Epithelial cell of prostate (primary cell): ENCODE measurements at regions not wholly inside any gene's neighbourhood (a gene's known extent, or its start where the extent isn't known, plus 50 kb on each side); places are given as distances from the start of the nearest gene placed in this dataset.

Experiments
- DNase-seq: peaks from one replicate; pipeline ENCODE4 v3.0.0-alpha.2; 2011; ENCODE audit warnings: low read depth, low spot score
- H3K27ac ChIP-seq: fragments of 450-650 bp; 2 replicates; pipeline ENCODE4 v1.5.1; 2017; ENCODE audit warnings: mild to moderate bottlenecking

DNA sequence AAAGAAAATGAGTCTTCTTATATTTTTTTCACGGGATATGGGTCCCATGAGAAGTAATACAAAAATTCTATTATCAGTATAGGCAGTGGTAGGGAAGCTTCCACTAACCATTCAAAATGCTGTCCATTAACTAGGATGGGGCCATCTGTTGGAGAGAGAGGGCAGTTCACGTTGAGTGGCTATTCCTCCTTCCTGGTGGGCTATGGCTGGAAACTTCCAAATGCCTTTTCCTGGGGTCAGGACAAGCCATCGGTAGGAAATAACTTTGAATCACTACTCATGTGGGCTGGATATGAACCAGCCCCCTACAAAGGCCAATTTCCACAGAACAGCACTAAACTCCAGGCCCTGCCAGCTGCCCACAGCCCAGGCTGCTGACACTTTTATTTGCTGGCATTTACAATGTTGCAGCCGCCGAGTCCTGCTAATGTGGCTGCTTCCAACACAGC lies 156.1 kb upstream of the HNRNPA3 start:
- DNase-seq = no peak
- no peak overlapping the region for H3K27ac ChIP-seq

DNA sequence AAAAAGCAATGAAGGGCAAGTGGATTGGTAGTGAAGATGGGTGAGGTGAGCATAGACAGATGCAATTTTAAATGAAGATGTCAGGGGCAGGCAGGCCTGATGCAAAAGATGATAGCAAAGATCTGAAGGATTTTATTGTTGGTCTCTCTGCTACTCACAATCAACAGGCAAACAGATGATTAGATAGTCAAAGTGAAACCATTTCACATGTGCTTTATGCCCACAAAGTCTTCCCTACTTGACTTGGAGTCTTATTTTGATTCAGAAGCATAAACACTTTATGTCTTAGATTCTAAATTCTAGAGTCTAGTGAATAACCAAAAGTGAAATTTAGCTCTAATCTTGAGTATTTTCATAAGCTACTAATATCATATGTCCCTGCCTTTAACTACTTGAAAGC lies 153.8 kb upstream of the HNRNPA3 start:
- no peak overlapping the region for H3K27ac ChIP-seq
- no peak for DNase-seq

DNA sequence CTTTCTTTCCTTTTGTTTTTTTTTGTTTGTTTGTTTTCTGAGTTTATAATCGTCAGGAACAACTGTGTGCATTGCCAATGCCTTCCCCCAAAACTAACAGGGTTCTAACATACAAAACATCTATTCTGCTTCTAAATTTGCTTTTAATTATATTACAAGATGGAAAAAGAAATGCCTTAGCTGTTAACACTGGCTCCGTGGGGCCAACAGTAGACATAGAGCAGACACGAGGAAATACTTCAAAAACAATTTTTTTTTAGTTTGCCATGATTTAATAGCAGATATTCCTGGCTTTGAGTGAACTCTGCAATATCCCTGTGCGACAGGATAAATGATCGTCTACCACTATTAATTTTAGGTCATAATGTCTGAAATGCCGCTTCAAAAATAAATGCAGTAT lies 153.3 kb upstream of the HNRNPA3 start:
- DNase-seq = no peak
- no peak overlapping the region for H3K27ac ChIP-seq

DNA sequence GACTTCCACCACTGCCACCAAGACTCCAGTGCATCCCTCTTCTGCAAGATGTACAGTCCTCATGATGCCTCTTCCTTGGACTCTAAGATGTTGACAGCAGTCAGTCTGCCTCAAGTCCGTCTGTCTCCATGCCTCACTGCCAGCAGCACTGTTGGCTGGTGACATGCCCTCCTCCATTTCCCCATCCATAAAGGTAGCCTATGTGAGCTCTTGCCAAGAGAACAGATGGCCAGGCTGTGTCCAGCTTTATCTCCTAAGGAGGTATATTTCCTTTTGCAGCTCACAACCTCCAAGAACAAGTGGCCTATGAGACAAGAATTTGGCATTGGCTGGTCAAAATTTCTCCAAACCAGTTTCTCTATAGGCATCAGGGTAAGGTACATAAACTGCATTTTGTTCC lies 149.3 kb upstream of the HNRNPA3 start:
- no peak overlapping the region for H3K27ac ChIP-seq
- no peak for DNase-seq

DNA sequence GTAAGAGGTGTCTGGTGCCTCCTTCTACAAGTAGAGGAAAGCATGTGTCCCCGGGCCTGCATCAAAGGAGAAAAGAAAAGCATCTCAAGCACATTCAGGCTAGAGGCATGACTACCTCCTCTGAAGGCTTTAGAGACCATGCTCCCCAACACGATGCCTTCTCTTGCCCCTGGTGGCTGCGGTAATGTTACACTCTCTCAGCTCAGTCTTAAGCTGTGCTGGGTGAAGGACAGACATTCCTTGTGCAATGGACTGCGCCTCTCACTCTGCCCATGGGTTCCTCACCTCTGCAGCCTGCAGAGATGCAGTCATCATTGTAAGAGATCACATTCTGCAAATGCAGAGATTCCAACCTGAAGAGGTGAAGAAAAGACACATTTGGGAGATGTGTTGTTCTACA lies 148.2 kb upstream of the HNRNPA3 start:
- no peak overlapping the region for H3K27ac ChIP-seq
- no peak for DNase-seq

DNA sequence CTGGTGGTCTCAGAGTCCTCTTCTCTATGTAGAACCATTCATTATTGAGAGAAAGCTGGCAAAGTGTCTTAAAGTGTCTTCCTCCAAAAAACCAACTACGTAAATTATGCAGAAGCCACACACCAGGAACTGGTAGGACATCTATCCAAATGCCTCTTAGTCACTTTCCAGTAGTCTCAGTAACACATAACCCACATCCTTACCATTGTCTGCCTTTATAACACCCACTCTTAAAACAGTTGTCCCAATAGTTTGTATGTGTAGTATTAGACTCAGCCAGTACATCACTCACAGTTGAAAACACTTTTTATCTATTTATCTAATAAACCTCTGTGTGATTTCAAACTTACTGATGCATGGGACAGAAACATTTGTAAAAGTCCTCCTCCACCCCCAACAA lies 143.6 kb upstream of the HNRNPA3 start:
- no peak overlapping the region for H3K27ac ChIP-seq
- no peak for DNase-seq

DNA sequence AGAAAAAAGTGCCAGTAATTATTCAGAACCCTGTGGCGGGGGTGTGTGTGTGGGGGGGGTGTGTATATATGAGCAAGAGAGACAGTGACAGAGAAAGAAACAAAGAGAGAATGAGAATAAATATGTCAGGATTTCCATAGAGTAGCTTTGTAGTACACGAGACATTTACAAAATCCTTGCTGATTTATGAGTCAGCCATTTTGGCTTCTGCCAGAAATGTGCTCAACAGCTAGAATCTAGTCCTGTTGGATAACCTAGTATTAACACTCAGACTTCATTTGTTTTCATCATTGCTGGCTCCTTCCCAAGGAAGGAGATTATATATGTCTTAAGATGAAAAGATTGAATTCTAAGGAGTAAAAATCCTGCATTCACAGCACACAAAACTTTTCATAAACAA lies 140.5 kb upstream of the HNRNPA3 start:
- no peak overlapping the region for H3K27ac ChIP-seq
- no peak for DNase-seq

DNA sequence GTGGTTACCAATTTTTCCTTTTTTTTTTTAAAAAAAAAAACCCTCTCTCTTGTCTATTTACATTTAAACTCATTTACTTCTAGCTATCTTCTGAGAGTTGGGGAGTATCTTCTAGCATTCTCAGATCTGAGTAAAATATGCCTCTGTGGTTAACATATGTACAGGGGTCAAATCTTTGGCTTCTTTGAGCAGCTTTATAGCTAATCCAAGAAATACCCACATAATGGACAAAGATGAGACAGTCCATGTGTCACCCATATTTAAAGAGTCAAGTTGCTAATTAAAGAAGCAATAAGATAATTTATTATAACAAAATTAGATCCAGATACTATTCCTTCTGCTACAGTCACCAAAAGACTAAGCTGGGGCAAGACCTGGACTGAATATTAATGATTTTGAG lies 139.0 kb upstream of the HNRNPA3 start:
- DNase-seq = no peak
- no peak overlapping the region for H3K27ac ChIP-seq

DNA sequence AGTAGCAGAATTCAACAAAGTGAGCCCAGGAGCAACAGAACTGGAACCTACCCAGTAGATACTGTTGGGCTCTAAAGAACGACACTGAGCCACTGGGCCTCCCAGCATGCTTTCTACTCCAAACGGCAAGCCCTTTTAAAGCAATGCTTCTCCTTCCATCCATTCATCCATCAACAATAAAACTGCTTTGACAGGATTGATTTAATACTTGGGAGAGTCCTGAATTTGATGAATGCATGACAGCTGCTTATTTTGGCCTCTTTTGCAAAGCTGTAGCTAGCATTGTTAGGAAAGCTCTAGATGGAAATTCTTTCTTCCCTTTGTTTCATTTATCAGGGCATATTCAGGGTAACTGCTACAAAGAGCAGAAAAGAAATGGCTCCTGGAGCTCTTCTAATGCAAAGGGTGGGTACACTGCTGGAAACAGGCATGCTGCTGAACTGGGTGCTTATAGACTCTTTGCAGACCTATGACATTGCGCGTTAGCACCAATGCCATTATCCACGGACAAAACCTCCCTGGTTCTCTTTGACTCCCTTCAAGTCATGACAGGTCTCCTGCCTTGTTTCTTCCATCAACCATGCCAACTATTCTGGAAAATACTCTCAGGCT lies 138.4 kb upstream of the HNRNPA3 start:
- H3K27ac ChIP-seq = no peak overlapping the region
- no peak for DNase-seq

DNA sequence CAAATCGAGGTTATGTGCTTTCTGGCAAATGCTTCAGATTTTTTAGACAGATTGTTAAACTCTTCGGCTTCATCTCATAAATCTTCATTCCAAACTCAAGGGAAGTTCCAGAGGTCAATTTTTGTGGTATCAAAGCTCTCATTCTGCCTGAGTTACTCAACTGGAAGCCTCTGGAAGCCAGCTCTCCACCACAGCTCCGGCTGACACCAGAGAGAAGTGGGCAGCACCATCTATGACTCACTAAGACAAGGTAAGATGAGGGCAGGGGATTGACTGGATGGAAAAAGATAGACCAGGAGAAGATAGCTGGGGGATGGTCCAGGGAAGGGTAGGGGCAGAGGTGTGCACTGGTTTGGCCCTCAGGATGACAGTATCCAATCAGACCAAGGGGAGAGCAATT lies 137.3 kb upstream of the HNRNPA3 start:
- H3K27ac ChIP-seq = no peak overlapping the region
- no peak for DNase-seq

DNA sequence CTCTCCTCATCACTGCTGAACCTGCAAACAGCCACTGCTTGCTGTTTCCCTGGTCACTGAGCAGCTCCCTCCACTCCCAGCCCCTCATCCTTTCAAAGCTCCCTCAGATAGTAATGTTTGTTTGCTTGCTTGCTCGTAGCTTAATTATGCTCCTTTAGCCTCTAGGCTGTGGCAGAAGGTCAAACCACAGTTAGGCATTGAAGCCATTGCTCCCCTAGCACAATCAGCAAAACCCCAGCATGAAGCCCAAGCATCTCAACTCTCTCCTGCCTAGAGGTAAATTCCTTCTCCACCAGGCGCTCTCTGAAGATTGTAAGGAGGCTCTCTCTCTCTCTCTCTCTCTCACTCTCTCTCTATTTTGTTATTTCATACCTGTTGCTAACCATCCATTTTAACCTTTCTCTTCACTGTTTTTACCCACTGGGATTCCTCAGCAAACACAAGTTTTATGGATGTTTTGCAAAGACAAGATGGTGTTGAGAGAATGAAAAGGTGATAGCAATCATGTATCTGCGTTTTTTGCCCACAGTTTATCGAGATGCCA lies 135.9 kb upstream of the HNRNPA3 start:
- no peak for DNase-seq
- no peak overlapping the region for H3K27ac ChIP-seq

DNA sequence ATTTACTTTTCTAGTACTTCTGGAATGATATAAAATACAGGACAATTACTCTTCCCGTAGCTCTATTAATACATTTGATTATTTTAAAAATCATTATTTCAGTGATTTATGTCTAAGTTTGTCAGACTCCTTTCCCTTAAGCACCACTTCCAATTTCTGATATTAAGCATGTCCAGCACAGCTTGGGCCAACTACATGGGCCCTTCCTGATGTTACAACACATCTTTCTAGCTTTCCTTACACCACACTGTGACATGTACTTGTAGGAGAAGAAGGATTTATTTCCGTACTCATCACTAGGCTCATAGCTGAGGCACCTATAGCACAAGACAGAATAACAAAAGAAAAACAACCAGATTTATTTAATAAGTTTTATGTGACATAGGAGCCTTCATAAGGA lies 134.8 kb upstream of the HNRNPA3 start:
- DNase-seq = no peak
- no peak overlapping the region for H3K27ac ChIP-seq

DNA sequence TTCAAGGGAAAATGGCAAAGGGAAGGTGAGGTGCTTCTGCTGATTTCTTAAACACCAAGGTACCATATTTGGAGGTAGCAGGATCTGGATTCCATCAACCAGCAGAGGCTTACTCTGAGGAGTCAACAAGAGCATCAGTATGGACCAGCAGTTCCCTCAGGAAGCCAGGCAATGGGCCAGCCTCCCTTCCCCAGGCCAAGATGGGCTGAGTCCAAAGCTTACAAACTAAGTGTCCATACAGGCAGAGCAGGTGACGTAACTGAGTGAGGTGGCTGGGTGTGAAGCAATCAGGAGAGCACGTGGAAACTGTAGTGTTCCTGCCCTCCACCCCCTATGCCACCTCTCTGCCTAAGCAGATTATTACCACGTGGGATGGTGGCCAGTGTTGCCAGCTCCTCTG lies 134.2 kb upstream of the HNRNPA3 start:
- DNase-seq = no peak
- H3K27ac ChIP-seq = no peak overlapping the region

DNA sequence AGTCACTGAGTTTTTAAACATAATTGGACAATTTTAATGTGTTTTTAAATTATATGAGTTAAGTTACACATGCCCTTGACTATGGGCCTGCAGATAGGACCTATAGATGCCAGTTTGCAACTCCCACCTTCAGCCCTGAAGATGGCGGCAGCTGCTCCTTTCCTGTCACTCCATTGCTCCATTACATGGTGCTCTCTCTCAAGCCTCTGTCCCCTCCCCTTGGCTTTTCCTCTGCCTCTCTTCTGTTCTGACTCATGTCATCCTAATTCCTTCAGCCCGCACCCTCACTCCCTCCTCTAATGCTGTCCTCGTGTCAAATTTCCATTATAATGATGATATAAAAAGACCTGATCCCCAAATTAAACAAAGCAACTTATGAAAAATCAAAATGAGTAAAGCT lies 133.7 kb upstream of the HNRNPA3 start:
- no peak overlapping the region for H3K27ac ChIP-seq
- no peak for DNase-seq

DNA sequence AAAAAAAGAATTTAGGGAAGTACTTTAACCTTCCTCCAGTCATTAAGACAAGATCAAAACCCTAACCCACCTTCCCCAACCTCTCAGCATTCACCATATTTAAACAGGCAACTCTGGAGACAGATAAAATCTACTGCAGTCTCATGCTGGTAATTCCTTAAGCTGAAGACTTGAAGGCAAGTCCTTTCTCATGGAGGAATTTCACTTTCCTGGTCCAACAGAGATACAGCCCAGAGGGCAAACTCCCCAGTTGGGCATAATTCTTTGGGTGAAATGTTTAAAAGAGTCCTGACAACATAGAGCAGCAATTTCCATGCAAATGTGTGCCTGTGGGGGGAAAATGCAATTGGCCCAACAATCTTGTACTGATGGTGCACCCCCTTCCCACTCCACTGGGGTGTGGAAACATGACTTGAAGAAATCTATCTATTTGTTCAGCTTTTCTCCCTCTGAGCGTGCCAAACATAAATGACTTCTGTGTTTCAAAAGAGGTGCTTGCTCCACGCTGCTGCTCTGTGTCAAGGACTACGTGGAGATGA lies 131.8 kb upstream of the HNRNPA3 start:
- no peak for DNase-seq
- no peak overlapping the region for H3K27ac ChIP-seq

DNA sequence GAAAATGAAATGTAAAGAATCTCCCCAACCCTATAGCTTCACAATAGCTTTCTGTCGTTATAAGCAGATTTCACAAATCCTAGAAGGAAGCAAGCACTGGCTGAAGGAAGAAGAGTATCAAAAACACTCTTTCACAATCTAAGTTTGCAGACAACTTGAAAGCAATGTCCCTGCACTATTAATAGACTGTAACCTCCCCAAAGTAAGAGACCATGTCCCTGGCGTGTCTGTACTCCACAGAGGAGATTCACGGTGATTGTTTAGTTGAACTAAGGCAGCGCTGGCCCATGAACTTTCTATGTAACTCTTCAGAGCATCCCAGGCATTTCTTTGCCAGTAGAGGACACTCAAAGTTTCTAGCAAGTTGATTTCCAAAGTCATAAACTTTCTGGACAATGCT lies 128.0 kb upstream of the HNRNPA3 start:
- DNase-seq = no peak

DNA sequence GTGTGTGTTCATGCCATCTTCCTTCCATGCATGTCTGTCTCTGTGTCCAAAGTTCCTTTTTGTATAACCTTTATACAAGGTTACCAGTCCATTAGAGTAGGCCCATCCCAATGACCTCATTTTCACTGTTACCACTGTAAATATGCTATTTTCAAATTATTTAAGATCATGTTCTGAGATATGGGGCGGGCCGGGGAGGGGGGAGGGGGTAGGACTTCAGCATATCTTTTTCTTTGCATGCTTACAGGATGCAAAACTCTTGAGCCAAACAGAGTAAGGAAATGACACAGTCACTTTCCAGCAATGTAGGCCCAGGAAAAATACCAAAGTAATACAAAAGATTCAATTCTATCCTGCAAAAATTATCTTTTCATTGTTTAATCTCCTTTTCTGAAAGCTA lies 124.1 kb upstream of the HNRNPA3 start:
- no peak overlapping the region for H3K27ac ChIP-seq
- no peak for DNase-seq

More for the DNA sequence above, 128.0 kb upstream of the HNRNPA3 start:
- H3K27ac ChIP-seq = no peak overlapping the region

DNA sequence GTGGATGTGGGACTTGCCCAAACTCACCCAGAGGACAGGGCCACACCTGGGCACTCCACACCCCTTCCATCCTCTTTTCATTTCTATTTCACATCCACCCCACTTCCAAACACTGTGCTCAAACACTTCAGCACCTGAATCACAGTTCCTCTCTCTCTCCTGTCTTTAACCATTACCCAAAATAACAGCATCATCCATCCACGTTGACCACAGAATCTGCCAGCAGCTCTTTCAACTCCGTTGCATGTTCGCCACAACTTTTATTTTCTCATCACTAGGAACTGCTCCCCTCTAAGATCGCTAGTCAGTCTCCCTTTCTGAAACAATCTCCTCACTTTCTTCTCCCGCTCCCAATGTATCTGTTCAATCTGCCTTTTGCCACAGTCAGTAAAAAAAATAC lies 121.6 kb upstream of the HNRNPA3 start:
- no peak for DNase-seq
- H3K27ac ChIP-seq = no peak overlapping the region

DNA sequence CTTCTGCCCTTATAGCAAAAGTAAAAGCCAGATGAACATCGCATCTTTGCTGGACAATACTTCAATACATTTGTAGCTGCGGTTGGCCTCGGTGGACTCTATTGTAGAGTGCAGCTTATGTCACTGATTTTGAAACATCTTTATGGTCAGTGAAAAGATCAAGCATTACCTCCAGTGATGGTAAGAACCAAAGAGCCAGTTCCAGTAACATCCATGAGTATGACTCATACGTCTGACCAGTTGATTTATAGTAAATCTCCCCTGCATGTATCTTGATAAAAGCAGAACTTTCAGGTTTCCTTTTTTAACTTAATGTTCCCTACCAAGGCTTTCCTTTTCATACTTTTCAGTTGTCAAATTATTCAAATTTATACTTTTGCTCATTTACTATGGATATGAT lies 119.2 kb upstream of the HNRNPA3 start:
- H3K27ac ChIP-seq = no peak overlapping the region
- DNase-seq = no peak

DNA sequence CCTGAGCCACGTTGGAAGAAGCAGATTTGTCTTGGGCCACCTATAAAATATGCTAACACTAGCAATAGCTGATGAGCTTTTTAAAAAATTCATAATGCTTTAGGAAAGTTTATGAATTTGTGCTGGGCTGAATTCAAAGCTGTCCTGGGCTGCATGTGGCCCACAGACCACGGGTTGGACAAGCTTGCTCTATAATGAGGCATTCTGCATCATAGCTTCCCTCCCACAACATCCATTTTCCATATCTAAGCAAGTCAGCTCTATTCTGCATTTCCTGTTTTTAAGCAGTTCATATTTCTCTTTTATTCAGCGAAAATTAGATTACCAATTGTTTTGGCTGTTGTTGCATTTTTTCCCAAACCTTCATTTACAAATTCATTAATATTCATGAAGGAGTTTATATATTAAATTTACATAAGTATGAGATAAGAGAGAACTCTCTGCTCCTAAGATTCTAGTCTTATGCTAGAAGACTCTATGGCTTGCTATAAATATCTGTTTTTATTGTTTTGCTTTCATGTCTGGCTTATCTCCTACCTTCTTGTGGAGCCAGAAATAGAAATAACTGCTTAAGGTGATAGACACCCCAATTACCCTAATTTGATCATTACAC lies 114.5 kb upstream of the HNRNPA3 start:
- no peak for DNase-seq
- H3K27ac ChIP-seq = no peak overlapping the region

DNA sequence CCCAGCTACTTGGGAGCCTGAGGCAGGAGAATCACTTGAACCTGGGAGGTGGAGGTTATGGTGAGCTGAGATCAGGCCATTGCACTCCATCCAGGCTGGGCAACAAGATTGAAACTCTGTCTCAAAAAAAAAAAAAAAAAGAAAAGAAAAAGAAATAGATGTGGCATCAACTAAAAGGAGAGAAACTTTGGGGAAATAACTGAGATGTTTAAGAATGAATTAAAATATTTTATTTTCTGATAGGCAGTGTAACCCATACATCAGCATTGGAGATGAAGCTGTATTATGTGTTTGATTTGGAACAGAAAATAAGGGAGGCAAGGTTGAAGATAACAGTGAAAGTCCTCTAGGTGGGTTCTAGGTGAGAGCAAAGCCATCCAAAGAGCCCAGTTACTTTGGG lies 110.7 kb upstream of the HNRNPA3 start:
- H3K27ac ChIP-seq = no peak overlapping the region
- DNase-seq = no peak

DNA sequence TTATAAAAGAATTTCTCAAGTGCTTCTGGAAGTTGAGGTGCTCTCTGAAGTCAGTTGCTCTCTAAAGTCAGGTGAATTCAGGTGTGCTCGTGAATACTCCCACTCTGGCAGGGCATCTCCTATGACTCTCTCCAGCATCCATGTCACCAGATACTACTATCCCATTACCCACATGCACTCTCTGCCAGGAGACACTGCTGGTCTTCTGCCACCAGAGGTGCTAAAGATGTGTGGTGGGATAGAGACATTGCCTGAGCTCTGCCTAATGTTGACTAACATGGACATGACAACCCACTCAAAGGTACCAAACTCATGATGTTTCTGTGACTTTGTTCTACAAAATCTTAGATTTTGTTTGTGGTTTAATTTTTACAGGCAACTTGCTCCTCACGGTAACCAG lies 106.4 kb upstream of the HNRNPA3 start:
- DNase-seq = no peak
- H3K27ac ChIP-seq = no peak overlapping the region
